CD14-positive monocyte (primary cell): ENCODE measurements at regions not wholly inside any gene's neighbourhood (a gene's known extent, or its start where the extent isn't known, plus 50 kb on each side); places are given as distances from the start of the nearest gene placed in this dataset.

Experiments
- DNase-seq, 3 donors: peaks; one replicate each; pipeline ENCODE4 v3.0.0-alpha.2; 2011 to 2022
- H2AFZ ChIP-seq: 2 replicates; pipeline ENCODE4 v1.6.0; 2012; ENCODE audit warnings: mild to moderate bottlenecking, low read depth, low read length, inconsistent platforms; ENCODE audit not compliant: insufficient read depth, poor library complexity, severe bottlenecking
- H3K27ac ChIP-seq, 2 donors: 1 replicate in 1 of 2; 2 replicates in 1 of 2; pipeline ENCODE4 v1.5.1; 2012 to 2013; ENCODE audit warnings: low read length in 2 of 2, control low read depth in 1 of 2, inconsistent platforms in 1 of 2, low read depth in 1 of 2, mild to moderate bottlenecking in 1 of 2
- H3K27me3 ChIP-seq, 2 donors: one replicate each; pipeline versions ENCODE4 v1.6.0 to v1.6.1; 2011 to 2013; ENCODE audit warnings: low read length in 2 of 2; ENCODE audit not compliant: control insufficient read depth in 2 of 2, insufficient read depth in 2 of 2
- H3K36me3 ChIP-seq, 2 donors: replicated peaks in 1 of 2; 1 replicate in 1 of 2; 2 replicates in 1 of 2; pipeline versions ENCODE4 v1.5.1 to v1.6.1; 2012 to 2013; ENCODE audit warnings: low read length in 2 of 2, control low read depth in 1 of 2, inconsistent platforms in 1 of 2, mild to moderate bottlenecking in 1 of 2; ENCODE audit not compliant: insufficient read depth in 2 of 2, control insufficient read depth in 1 of 2
- H3K4me1 ChIP-seq, 2 donors: 1 replicate in 1 of 2; 2 replicates in 1 of 2; pipeline versions ENCODE4 v1.5.1 to v1.6.1; 2012 to 2013; ENCODE audit warnings: low read length in 2 of 2, control low read depth in 1 of 2, inconsistent platforms in 1 of 2, mild to moderate bottlenecking in 1 of 2, moderate library complexity in 1 of 2; ENCODE audit not compliant: insufficient read depth in 2 of 2, control insufficient read depth in 1 of 2
- H3K4me2 ChIP-seq: replicated peaks from 2 replicates; pipeline ENCODE3; 2012; ENCODE audit warnings: low read length, moderate library complexity, mild to moderate bottlenecking; ENCODE audit not compliant: poor library complexity, severe bottlenecking; ENCODE audit errors: extremely low read depth
- H3K4me3 ChIP-seq, 3 experiments: fragments of 200-600 bp in 1 of 3; sonication (generic) in 1 of 3; replicated peaks in 1 of 3; 1 replicate in 2 of 3; 2 replicates in 1 of 3; pipeline ENCODE4 v1.5.1; 2011 to 2013; ENCODE audit warnings: low read length in 3 of 3, mild to moderate bottlenecking in 3 of 3, control low read depth in 2 of 3, low read depth in 2 of 3, inconsistent platforms in 1 of 3, moderate library complexity in 1 of 3
- H3K79me2 ChIP-seq: 2 replicates; pipeline ENCODE4 v1.6.0; 2012; ENCODE audit warnings: mild to moderate bottlenecking, control low read depth, inconsistent platforms, low read length, moderate library complexity; ENCODE audit not compliant: insufficient read depth
- H3K9ac ChIP-seq: 2 replicates; pipeline ENCODE4 v1.6.0; 2017; ENCODE audit warnings: low read length, mild to moderate bottlenecking; ENCODE audit not compliant: insufficient read depth, poor library complexity, severe bottlenecking
- H3K9me3 ChIP-seq, 2 donors: replicated peaks in 1 of 2; 1 replicate in 1 of 2; 2 replicates in 1 of 2; pipeline versions ENCODE4 v1.5.1 to v1.6.1; 2012 to 2013; ENCODE audit warnings: low read length in 2 of 2, control low read depth in 1 of 2; ENCODE audit not compliant: control insufficient read depth in 1 of 2, insufficient read depth in 1 of 2
- H4K20me1 ChIP-seq: 2 replicates; pipeline ENCODE4 v1.6.0; 2012; ENCODE audit warnings: mild to moderate bottlenecking, low read length, control low read depth, moderate library complexity; ENCODE audit not compliant: insufficient read depth
- H3K27ac Mint-ChIP-seq, 7 donors: one replicate each; pipeline ENCODE4 v1.8.0; 2020; ENCODE audit warnings: mild to moderate bottlenecking in 7 of 7, mixed read lengths in 7 of 7, moderate library complexity in 6 of 7, inconsistent platforms in 2 of 7
- H3K27me3 Mint-ChIP-seq, 3 donors: one replicate each; pipeline ENCODE4 v1.8.0; 2021 to 2022; ENCODE audit warnings: low read depth in 3 of 3, mild to moderate bottlenecking in 3 of 3, mixed read lengths in 3 of 3, moderate library complexity in 3 of 3, inconsistent platforms in 1 of 3
- H3K36me3 Mint-ChIP-seq, 2 donors: one replicate each; pipeline ENCODE4 v1.8.0; 2020; ENCODE audit warnings: mixed read lengths in 2 of 2, inconsistent platforms in 1 of 2, mild to moderate bottlenecking in 1 of 2
- H3K4me1 Mint-ChIP-seq: one replicate; pipeline ENCODE4 v1.8.0; 2020; ENCODE audit warnings: mild to moderate bottlenecking, mixed read lengths
- H3K4me3 Mint-ChIP-seq, 2 donors: one replicate each; pipeline ENCODE4 v1.8.0; 2020; ENCODE audit warnings: mild to moderate bottlenecking in 2 of 2, mixed read lengths in 2 of 2, moderate library complexity in 1 of 2
- H3K9me3 Mint-ChIP-seq, 7 donors: one replicate each; pipeline ENCODE4 v1.8.0; 2020 to 2022; ENCODE audit warnings: mixed read lengths in 7 of 7, mild to moderate bottlenecking in 6 of 7, moderate library complexity in 6 of 7, inconsistent platforms in 2 of 7
- CTCF ChIP-seq: fragments of 200-600 bp; IDR thresholded peaks from one replicate; pipeline ENCODE4 v1.8.0; 2022; ENCODE audit warnings: antibody characterized with exemption, mild to moderate bottlenecking
- WGBS: methylation state at CpG from one replicate; pipeline ENCODE4 v1.1.5; 2013; ENCODE audit warnings: missing lambda C conversion rate; ENCODE audit not compliant: insufficient coverage; 5-methylcytosine and 5-hydroxymethylcytosine counted together
- intact Hi-C, 2 donors: fragments of 100-400 bp; cut with micrococcal nuclease; formaldehyde crosslinking; loops; one replicate each; pipeline versions ENCODE4 v1.15.0 to v1.15.1; 2023

DNA sequence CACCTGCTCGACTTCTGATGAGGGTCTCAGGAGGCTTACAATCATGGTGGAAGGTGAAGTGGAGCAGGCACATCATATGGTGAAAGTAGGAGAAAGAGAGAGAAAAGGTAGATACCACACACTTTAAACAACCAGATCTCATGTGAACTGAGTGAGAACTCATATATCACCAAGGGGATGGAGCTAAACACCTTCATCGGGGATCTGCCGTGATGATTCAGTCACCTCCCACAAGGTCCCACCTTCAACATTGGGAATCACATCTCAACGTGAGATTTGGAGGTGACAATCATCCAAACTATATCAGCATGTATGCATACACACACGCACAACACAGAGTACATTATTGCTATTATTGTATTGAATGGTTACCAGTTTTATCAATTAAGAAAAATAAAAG, 453.3 kb upstream of the NRSN1 start:
- no peak overlapping the region for H3K9ac ChIP-seq
- H3K27ac ChIP-seq = no peak overlapping the region
- H3K36me3 Mint-ChIP-seq = no peaks in the 10 kb centered on the region
- H3K4me1 Mint-ChIP-seq = no peaks in the 10 kb centered on the region
- H3K4me3 Mint-ChIP-seq = no peak overlapping the region
- no peaks in the 10 kb centered on the region for H3K27me3 ChIP-seq
- no peaks in the 10 kb centered on the region for H3K36me3 ChIP-seq
- H3K4me2 ChIP-seq = no peak overlapping the region
- WGBS = no CpG with 5 or more reads among the region's 5 CpGs
- H3K27me3 Mint-ChIP-seq = no peaks in the 10 kb centered on the region
- no peak overlapping the region for H3K4me3 ChIP-seq
- no peak overlapping the region for H3K27ac Mint-ChIP-seq
- intact Hi-C loops = no loop called here
- peaks cover 16 to 43% of the 10 kb centered on the region in 2 donors for H3K9me3 ChIP-seq
- DNase-seq = no peak
- no peaks in the 10 kb centered on the region for H4K20me1 ChIP-seq
- no peak for TF ChIP-seq CTCF
- no peaks in the 10 kb centered on the region for H3K79me2 ChIP-seq
- no peaks in the 10 kb centered on the region for H3K4me1 ChIP-seq
- H2AFZ ChIP-seq = no peak overlapping the region
- peaks cover 9 to 27% (median 18%) of the 10 kb centered on the region in 7 donors for H3K9me3 Mint-ChIP-seq

DNA sequence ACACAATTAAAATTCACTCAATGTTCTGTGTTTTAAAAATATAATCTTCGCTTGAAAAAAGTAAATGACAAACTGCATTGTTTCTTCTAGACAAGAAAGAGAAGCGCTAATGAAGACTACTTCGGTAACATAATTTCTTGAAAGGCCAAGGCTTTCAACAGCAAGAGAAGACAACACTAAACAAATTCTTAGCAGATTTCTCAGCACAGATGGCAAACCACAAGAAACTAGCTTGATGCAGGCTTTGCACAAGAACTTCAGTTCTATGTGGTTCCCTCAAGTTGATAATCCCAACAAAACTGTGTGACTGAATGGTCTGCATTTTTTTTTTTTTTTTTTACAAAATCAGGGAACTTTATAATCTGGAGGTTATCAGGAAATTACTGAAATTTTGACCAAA, 447.4 kb upstream of the NRSN1 start:
- Mint-ChIP-seq H3K36me3 (no peaks in the 10 kb centered on the region), H3K4me1 (no peaks in the 10 kb centered on the region), H3K27ac (no peak overlapping the region), H3K9me3 (peaks cover 0 to 12% (median 6%) of the 10 kb centered on the region in 7 donors), H3K4me3 (no peak overlapping the region), H3K27me3 (no peaks in the 10 kb centered on the region)
- Histone ChIP-seq H3K27me3 (no peaks in the 10 kb centered on the region), H3K9me3 (peaks cover 6 to 26% of the 10 kb centered on the region in 2 donors), H3K4me3 (no peak overlapping the region), H3K79me2 (no peaks in the 10 kb centered on the region), H2AFZ (no peak overlapping the region), H4K20me1 (no peaks in the 10 kb centered on the region), H3K27ac (no peak overlapping the region), H3K9ac (no peak overlapping the region), H3K36me3 (no peaks in the 10 kb centered on the region), H3K4me2 (no peak overlapping the region), H3K4me1 (no peaks in the 10 kb centered on the region)
- no peak for DNase-seq
- TF ChIP-seq CTCF = no peak
- WGBS = 95% methylated on average over 2 of the region's 3 CpGs
- intact Hi-C loops = no loop called here
